HEK293 (cell line): ENCODE measurements at regions not wholly inside any gene's neighbourhood (a gene's known extent, or its start where the extent isn't known, plus 50 kb on each side); places are given as distances from the start of the nearest gene placed in this dataset.

ENCODE experiments used
- GFI1B ChIP-seq: fragments of 450-650 bp; formaldehyde crosslinking; IDR thresholded peaks from 2 replicates; pipeline ENCODE4 v1.5.1; 2016; ENCODE audit warnings: missing biosample characterization, missing genetic modification characterization
- GLI4 ChIP-seq: fragments of 450-650 bp; formaldehyde crosslinking; IDR thresholded peaks from 2 replicates; pipeline ENCODE4 v1.5.1; 2016; ENCODE audit warnings: missing biosample characterization, missing genetic modification characterization
- HOXA7 ChIP-seq: sonication (generic); formaldehyde crosslinking; IDR thresholded peaks from 2 replicates; pipeline ENCODE4 v1.8.1; 2022; ENCODE audit warnings: missing genetic modification reagents, borderline replicate concordance
- HOXD13 ChIP-seq: sonication (generic); formaldehyde crosslinking; IDR thresholded peaks from 2 replicates; pipeline ENCODE4 v1.8.0; 2022; ENCODE audit warnings: missing genetic modification reagents, borderline replicate concordance
- TCF7L2 ChIP-seq: IDR thresholded peaks from 2 replicates; pipeline ENCODE4 v1.6.1; 2011; ENCODE audit warnings: low read depth, mild to moderate bottlenecking, inconsistent platforms, low read length, moderate library complexity, borderline replicate concordance
- ZBTB8A ChIP-seq: fragments of 450-650 bp; formaldehyde crosslinking; IDR thresholded peaks from 2 replicates; pipeline ENCODE4 v1.5.1; 2016; ENCODE audit warnings: missing biosample characterization, missing genetic modification characterization
- ZFP3 ChIP-seq: fragments of 450-650 bp; formaldehyde crosslinking; IDR thresholded peaks from 2 replicates; pipeline ENCODE4 v1.5.1; 2016; ENCODE audit warnings: low read depth, missing biosample characterization, missing genetic modification characterization
- ZNF211 ChIP-seq: fragments of 450-650 bp; formaldehyde crosslinking; IDR thresholded peaks from 2 replicates; pipeline ENCODE4 v1.5.1; 2016; ENCODE audit warnings: low read depth, missing biosample characterization, missing genetic modification characterization
- ZNF701 ChIP-seq: fragments of 450-650 bp; formaldehyde crosslinking; IDR thresholded peaks from 2 replicates; pipeline ENCODE4 v1.5.1; 2016; ENCODE audit warnings: missing biosample characterization, missing genetic modification characterization
- TF ChIP-seq, protein P1 (sequence below): fragments of 450-650 bp; formaldehyde crosslinking; IDR thresholded peaks from 2 replicates; pipeline ENCODE4 v1.5.1; 2016; ENCODE audit warnings: missing biosample characterization, missing genetic modification characterization
- TF ChIP-seq, protein P2 (sequence below): fragments of 450-650 bp; formaldehyde crosslinking; IDR thresholded peaks from 2 replicates; pipeline ENCODE4 v1.5.1; 2016; ENCODE audit warnings: missing biosample characterization, missing genetic modification characterization, low read depth
- TF ChIP-seq, protein P3 (sequence below): fragments of 450-650 bp; formaldehyde crosslinking; IDR thresholded peaks from 2 replicates; pipeline ENCODE4 v1.5.1; 2016; ENCODE audit warnings: missing biosample characterization, missing genetic modification characterization
- TF ChIP-seq, protein P4 (sequence below): sonication (generic); formaldehyde crosslinking; IDR thresholded peaks from 2 replicates; pipeline ENCODE4 v1.8.1; 2022; ENCODE audit warnings: mild to moderate bottlenecking, moderate library complexity, missing genetic modification reagents

DNA sequence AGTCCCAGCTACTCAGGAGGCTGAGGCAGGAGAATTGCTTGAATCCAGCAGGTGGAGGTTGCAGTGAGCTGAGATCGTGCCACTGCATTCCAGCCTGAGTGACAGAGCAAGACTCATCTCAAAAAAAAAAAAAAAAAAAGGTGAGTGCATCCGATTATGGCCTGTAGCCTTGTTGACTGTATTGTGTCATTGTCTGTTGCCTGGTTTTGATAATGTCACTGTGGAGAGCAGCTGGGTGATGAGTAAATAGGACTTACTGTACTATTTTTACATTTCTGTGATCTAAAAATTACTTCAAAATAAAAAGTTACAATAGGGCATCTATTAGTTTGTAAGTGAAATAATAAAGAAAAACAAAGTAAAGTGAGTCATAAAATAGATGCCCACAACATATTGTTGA lies 134.1 kb upstream of the SALL4 start:
- TF ChIP-seq, protein P1, sequence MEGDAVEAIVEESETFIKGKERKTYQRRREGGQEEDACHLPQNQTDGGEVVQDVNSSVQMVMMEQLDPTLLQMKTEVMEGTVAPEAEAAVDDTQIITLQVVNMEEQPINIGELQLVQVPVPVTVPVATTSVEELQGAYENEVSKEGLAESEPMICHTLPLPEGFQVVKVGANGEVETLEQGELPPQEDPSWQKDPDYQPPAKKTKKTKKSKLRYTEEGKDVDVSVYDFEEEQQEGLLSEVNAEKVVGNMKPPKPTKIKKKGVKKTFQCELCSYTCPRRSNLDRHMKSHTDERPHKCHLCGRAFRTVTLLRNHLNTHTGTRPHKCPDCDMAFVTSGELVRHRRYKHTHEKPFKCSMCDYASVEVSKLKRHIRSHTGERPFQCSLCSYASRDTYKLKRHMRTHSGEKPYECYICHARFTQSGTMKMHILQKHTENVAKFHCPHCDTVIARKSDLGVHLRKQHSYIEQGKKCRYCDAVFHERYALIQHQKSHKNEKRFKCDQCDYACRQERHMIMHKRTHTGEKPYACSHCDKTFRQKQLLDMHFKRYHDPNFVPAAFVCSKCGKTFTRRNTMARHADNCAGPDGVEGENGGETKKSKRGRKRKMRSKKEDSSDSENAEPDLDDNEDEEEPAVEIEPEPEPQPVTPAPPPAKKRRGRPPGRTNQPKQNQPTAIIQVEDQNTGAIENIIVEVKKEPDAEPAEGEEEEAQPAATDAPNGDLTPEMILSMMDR (tag by site-specific recombination), result no peak
- TF ChIP-seq, protein P2, sequence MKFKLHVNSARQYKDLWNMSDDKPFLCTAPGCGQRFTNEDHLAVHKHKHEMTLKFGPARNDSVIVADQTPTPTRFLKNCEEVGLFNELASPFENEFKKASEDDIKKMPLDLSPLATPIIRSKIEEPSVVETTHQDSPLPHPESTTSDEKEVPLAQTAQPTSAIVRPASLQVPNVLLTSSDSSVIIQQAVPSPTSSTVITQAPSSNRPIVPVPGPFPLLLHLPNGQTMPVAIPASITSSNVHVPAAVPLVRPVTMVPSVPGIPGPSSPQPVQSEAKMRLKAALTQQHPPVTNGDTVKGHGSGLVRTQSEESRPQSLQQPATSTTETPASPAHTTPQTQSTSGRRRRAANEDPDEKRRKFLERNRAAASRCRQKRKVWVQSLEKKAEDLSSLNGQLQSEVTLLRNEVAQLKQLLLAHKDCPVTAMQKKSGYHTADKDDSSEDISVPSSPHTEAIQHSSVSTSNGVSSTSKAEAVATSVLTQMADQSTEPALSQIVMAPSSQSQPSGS, result no peak
- TF ChIP-seq ZNF701 (tag by site-specific recombination), result no peak
- TF ChIP-seq GLI4 (tag by site-specific recombination), result no peak
- TF ChIP-seq HOXD13 (CRISPR knock-in tag), result no peak
- no peak for TF ChIP-seq ZBTB8A (tag by site-specific recombination)
- TF ChIP-seq, protein P3, sequence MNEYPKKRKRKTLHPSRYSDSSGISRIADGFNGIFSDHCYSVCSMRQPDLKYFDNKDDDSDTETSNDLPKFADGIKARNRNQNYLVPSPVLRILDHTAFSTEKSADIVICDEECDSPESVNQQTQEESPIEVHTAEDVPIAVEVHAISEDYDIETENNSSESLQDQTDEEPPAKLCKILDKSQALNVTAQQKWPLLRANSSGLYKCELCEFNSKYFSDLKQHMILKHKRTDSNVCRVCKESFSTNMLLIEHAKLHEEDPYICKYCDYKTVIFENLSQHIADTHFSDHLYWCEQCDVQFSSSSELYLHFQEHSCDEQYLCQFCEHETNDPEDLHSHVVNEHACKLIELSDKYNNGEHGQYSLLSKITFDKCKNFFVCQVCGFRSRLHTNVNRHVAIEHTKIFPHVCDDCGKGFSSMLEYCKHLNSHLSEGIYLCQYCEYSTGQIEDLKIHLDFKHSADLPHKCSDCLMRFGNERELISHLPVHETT (tag by site-specific recombination), result no peak
- no peak for TF ChIP-seq HOXA7 (CRISPR knock-in tag)
- TF ChIP-seq, protein P4, sequence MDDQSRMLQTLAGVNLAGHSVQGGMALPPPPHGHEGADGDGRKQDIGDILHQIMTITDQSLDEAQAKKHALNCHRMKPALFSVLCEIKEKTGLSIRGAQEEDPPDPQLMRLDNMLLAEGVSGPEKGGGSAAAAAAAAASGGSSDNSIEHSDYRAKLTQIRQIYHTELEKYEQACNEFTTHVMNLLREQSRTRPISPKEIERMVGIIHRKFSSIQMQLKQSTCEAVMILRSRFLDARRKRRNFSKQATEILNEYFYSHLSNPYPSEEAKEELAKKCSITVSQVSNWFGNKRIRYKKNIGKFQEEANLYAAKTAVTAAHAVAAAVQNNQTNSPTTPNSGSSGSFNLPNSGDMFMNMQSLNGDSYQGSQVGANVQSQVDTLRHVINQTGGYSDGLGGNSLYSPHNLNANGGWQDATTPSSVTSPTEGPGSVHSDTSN (CRISPR knock-in tag), result no peak
- TF ChIP-seq GFI1B (tag by site-specific recombination), result no peak
- TF ChIP-seq TCF7L2, result no peak
- no peak for TF ChIP-seq ZNF211 (tag by site-specific recombination)
- TF ChIP-seq ZFP3 (tag by site-specific recombination), result no peak
